H1 (cell line): ENCODE measurements at regions not wholly inside any gene's neighbourhood (a gene's known extent, or its start where the extent isn't known, plus 50 kb on each side); places are given as distances from the start of the nearest gene placed in this dataset.

Experiments
- CTCF ChIA-PET: fragments of 300-600 bp; sonication (Branson Sonifier 250); formaldehyde crosslinking; loops from one replicate; lab custom pipeline; 2021; ENCODE audit not compliant: partially characterized antibody; lab: Charles Lee
- POLR2A ChIA-PET: fragments of 300-600 bp; sonication (Branson Sonifier 250); formaldehyde crosslinking; loops from one replicate; lab custom pipeline; 2021; ENCODE audit warnings: inconsistent platforms; ENCODE audit not compliant: partially characterized antibody; lab: Charles Lee
- DNase-seq, 2 experiments: peaks; one replicate each; pipeline versions ENCODE4 v3.0.0 to v3.0.0-alpha.2; 2010 to 2022; ENCODE audit warnings: low spot score in 2 of 2, low read depth in 1 of 2, mixed read lengths in 1 of 2
- FAIRE-seq: peaks from 2 replicates; lab custom pipeline; 2011; peaks lifted over from hg19 to GRCh38; lab: Jason Lieb, UNC
- H2AFZ ChIP-seq: 2 replicates; pipeline ENCODE4 v1.8.1; 2012; ENCODE audit warnings: low read length, inconsistent platforms
- H2AK5ac ChIP-seq: 2 replicates; pipeline ENCODE4 v1.6.1; 2013; ENCODE audit warnings: low read depth, low read length
- H2BK120ac ChIP-seq: replicated peaks from 2 replicates; pipeline ENCODE3; 2013; ENCODE audit warnings: low read depth, low read length, inconsistent platforms
- H2BK12ac ChIP-seq: 2 replicates; pipeline ENCODE4 v1.6.1; 2013; ENCODE audit warnings: low read depth, low read length
- H2BK15ac ChIP-seq: 2 replicates; pipeline ENCODE4 v1.6.1; 2013; ENCODE audit warnings: low read length
- H2BK20ac ChIP-seq: 2 replicates; pipeline ENCODE4 v1.6.1; 2013; ENCODE audit warnings: low read length
- H2BK5ac ChIP-seq: 2 replicates; pipeline ENCODE4 v1.6.1; 2013; ENCODE audit warnings: low read depth, low read length
- H3K14ac ChIP-seq: 2 replicates; pipeline ENCODE4 v1.6.1; 2013; ENCODE audit warnings: inconsistent platforms; ENCODE audit not compliant: insufficient read length
- H3K18ac ChIP-seq: 2 replicates; pipeline ENCODE4 v1.6.1; 2013; ENCODE audit warnings: low read length; ENCODE audit errors: extremely low read depth
- H3K23ac ChIP-seq: 2 replicates; pipeline ENCODE4 v1.6.1; 2013; ENCODE audit warnings: inconsistent platforms; ENCODE audit not compliant: insufficient read length
- H3K23me2 ChIP-seq: 2 replicates; pipeline ENCODE4 v1.6.1; 2013; ENCODE audit warnings: low read depth, low read length
- H3K27ac ChIP-seq: 2 replicates; pipeline ENCODE4 v1.6.1; 2011; ENCODE audit warnings: low read depth, low read length, inconsistent platforms
- H3K27me3 ChIP-seq, 4 experiments: replicated peaks in 1 of 4; 1 replicate in 1 of 4; 2 replicates in 3 of 4; pipeline versions ENCODE4 v1.6.1 to v1.8.1; 2011 to 2013; ENCODE audit warnings: low read length in 3 of 4, mild to moderate bottlenecking in 3 of 4, inconsistent platforms in 2 of 4, mixed read lengths in 2 of 4, moderate library complexity in 1 of 4; ENCODE audit not compliant: control insufficient read depth in 3 of 4, insufficient read depth in 3 of 4; ENCODE audit errors: extremely low read depth in 1 of 4
- H3K36me3 ChIP-seq, 4 experiments: 2 replicates each; pipeline versions ENCODE4 v1.6.1 to v1.8.1; 2011 to 2013; ENCODE audit warnings: mild to moderate bottlenecking in 4 of 4, low read length in 3 of 4, moderate library complexity in 2 of 4, control low read depth in 1 of 4, inconsistent platforms in 1 of 4; ENCODE audit not compliant: insufficient read depth in 4 of 4, control insufficient read depth in 2 of 4
- H3K4ac ChIP-seq: replicated peaks from 2 replicates; pipeline ENCODE3; 2013; ENCODE audit warnings: low read length, low read depth, mixed read lengths, inconsistent platforms; ENCODE audit not compliant: insufficient read length
- H3K4me1 ChIP-seq, 4 experiments: replicated peaks in 1 of 4; 1 replicate in 1 of 4; 2 replicates in 3 of 4; pipeline versions ENCODE4 v1.6.1 to v1.8.1; 2011 to 2013; ENCODE audit warnings: low read length in 3 of 4, inconsistent platforms in 2 of 4, mixed read lengths in 1 of 4; ENCODE audit not compliant: insufficient read depth in 4 of 4, control insufficient read depth in 3 of 4
- H3K4me2 ChIP-seq, 2 experiments: 2 replicates each; pipeline versions ENCODE4 v1.6.1 to v1.8.1; 2011 to 2013; ENCODE audit warnings: low read depth in 2 of 2, low read length in 2 of 2, control low read depth in 1 of 2, inconsistent platforms in 1 of 2, mild to moderate bottlenecking in 1 of 2; ENCODE audit not compliant: insufficient read depth in 1 of 2
- H3K4me3 ChIP-seq, 4 experiments: fragments of 200-600, 300-600 bp in 1 of 4; sonication (generic), shearing (Covaris generic), sonication (Bioruptor Twin) in 1 of 4; 2 replicates each; pipeline versions ENCODE4 v1.5.1 to v1.8.1; 2011 to 2016; ENCODE audit warnings: low read length in 4 of 4, low read depth in 3 of 4, control low read depth in 2 of 4, inconsistent platforms in 2 of 4, mild to moderate bottlenecking in 2 of 4, mixed read lengths in 1 of 4, moderate library complexity in 1 of 4; ENCODE audit not compliant: insufficient read depth in 2 of 4; ENCODE audit errors: extremely low read depth in 1 of 4
- H3K56ac ChIP-seq: replicated peaks from 2 replicates; pipeline ENCODE3; 2013; ENCODE audit warnings: low read depth, mild to moderate bottlenecking, mixed read lengths, low read length, inconsistent platforms; ENCODE audit not compliant: insufficient read length
- H3K79me1 ChIP-seq: 2 replicates; pipeline ENCODE4 v1.6.1; 2013; ENCODE audit warnings: low read depth, low read length, control low read depth
- H3K79me2 ChIP-seq, 2 experiments: 2 replicates each; pipeline versions ENCODE4 v1.6.1 to v1.8.1; 2012 to 2013; ENCODE audit warnings: low read length in 2 of 2, mild to moderate bottlenecking in 2 of 2, inconsistent platforms in 1 of 2; ENCODE audit not compliant: insufficient read depth in 2 of 2, control insufficient read depth in 1 of 2
- H3K9ac ChIP-seq, 4 experiments: replicated peaks in 1 of 4; 1 replicate in 1 of 4; 2 replicates in 3 of 4; pipeline versions ENCODE4 v1.6.1 to v1.8.1; 2011 to 2013; ENCODE audit warnings: low read depth in 3 of 4, low read length in 3 of 4, control low read depth in 2 of 4, mild to moderate bottlenecking in 2 of 4, moderate library complexity in 2 of 4, inconsistent platforms in 1 of 4; ENCODE audit errors: extremely low read depth in 1 of 4
- H3K9me3 ChIP-seq, 2 experiments: 2 replicates each; pipeline versions ENCODE4 v1.6.1 to v1.8.1; 2012 to 2013; ENCODE audit warnings: mild to moderate bottlenecking in 2 of 2, moderate library complexity in 2 of 2, control low read depth in 1 of 2, inconsistent platforms in 1 of 2, low read depth in 1 of 2, low read length in 1 of 2, mixed read lengths in 1 of 2; ENCODE audit not compliant: insufficient read depth in 2 of 2
- H4K20me1 ChIP-seq, 2 experiments: replicated peaks in 1 of 2; 2 replicates each; pipeline versions ENCODE3 to v1.8.1; 2011 to 2013; ENCODE audit warnings: inconsistent platforms in 2 of 2, low read length in 2 of 2, mild to moderate bottlenecking in 1 of 2; ENCODE audit not compliant: insufficient read depth in 2 of 2, control insufficient read depth in 1 of 2
- H4K5ac ChIP-seq: 2 replicates; pipeline ENCODE4 v1.6.1; 2013; ENCODE audit warnings: low read length, low read depth, mixed read lengths, inconsistent platforms; ENCODE audit not compliant: insufficient read length
- H4K8ac ChIP-seq: 2 replicates; pipeline ENCODE4 v1.8.0; 2013; ENCODE audit warnings: mild to moderate bottlenecking, moderate library complexity, low read length, inconsistent platforms; ENCODE audit not compliant: insufficient read depth; ENCODE audit errors: extremely low read depth
- H4K91ac ChIP-seq: replicated peaks from 2 replicates; pipeline ENCODE3; 2013; ENCODE audit warnings: low read length, mixed read lengths, inconsistent platforms; ENCODE audit not compliant: insufficient read length
- ASH2L ChIP-seq: fragments of 200-600, 300-600 bp; sonication (generic); IDR thresholded peaks from one replicate; pipeline ENCODE4 v1.7.1; 2017; ENCODE audit warnings: low read length
- JUND ChIP-seq: IDR thresholded peaks from 2 replicates; pipeline ENCODE4 v1.6.1; 2011; ENCODE audit warnings: mild to moderate bottlenecking, improper control_type of control experiment, low read length
- WGBS, 2 experiments: shearing (Covaris generic) in 1 of 2; methylation state at CpG; one replicate each; pipeline versions ENCODE4 v1.1.6 to v1.1.7; 2013 to 2015; ENCODE audit warnings: low lambda C conversion rate in 2 of 2, mixed read lengths in 2 of 2, inconsistent platforms in 1 of 2, low coverage in 1 of 2, missing lambda C conversion rate in 1 of 2; ENCODE audit not compliant: insufficient replicate concordance in 2 of 2, insufficient coverage in 1 of 2, insufficient read length in 1 of 2; ENCODE audit errors: extremely low coverage in 1 of 2, missing lambda C conversion rate in 1 of 2; 5-methylcytosine and 5-hydroxymethylcytosine counted together

DNA sequence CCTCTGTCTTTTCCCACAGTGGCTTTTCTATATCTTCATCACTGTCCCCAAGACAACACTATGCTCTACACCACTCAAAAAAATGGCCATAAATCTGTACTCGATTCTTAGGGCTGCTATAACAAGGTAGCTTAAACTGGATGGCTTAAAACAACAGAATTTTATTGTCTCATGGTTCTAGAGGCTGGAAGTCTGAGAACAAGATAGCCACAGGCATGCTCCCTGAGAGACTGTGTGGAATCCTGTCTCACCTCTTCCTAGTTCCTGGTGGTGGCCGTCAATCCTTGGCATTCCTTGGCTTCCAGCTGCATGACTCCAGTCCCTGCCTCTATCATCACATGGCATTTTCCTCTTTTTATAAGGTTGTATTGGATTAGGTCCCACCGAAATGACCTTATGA lies 70.7 kb upstream of the DCLK2 start:
- FAIRE-seq: no peak
- Histone ChIP-seq H3K79me2 (no peaks in the 10 kb centered on the region), H3K23ac (no peak overlapping the region), H4K5ac (no peak overlapping the region), H3K27ac (no peak overlapping the region), H3K9ac (no peak overlapping the region), H3K14ac (no peak overlapping the region), H3K9me3 (no peaks in the 10 kb centered on the region), H3K79me1 (no peaks in the 10 kb centered on the region), H3K4me1 (peaks cover 0 to 2% (median 0%) of the 10 kb centered on the region in 4 experiments; a peak in 1 of 7 replicates), H3K4ac (no peak overlapping the region), H2BK12ac (no peak overlapping the region), H2AK5ac (no peak overlapping the region), H3K18ac (no peak overlapping the region), H4K8ac (no peak overlapping the region), H2BK15ac (no peak overlapping the region), H3K56ac (no peak overlapping the region), H4K91ac (no peak overlapping the region)
- CTCF ChIA-PET: interaction anchor here (0.6 to 5.6 kb wide), 9 partner anchors 8 to 295 kb away, joined by 3 to 53 read pairs (median 4); no protein-coding TSS in a partner anchor
- 84% methylated on average over 3 of the region's 3 CpGs; no CpG with 5 or more reads in 1 of the 2 experiments for WGBS, 2 experiments
- no peak for TF ChIP-seq JUND
- TF ChIP-seq ASH2L: no peak
- TF ChIP-seq, all 59 proteins: peak for 0
- Histone ChIP-seq H2AFZ (no peak overlapping the region), H2BK5ac (no peak overlapping the region), H3K4me3 (no peak overlapping the region), H4K20me1 (no peaks in the 10 kb centered on the region), H2BK120ac (no peak overlapping the region), H3K27me3 (no peaks in the 10 kb centered on the region; a peak in 1 of 7 replicates), H3K4me2 (no peak overlapping the region), H3K36me3 (no peaks in the 10 kb centered on the region), H3K23me2 (no peaks in the 10 kb centered on the region), H2BK20ac (no peak overlapping the region)
- POLR2A ChIA-PET: interaction anchor here (1.7 kb wide), 1 partner anchor 10 kb away, joined by 3 read pairs; no protein-coding TSS in a partner anchor
- no peak for DNase-seq
